GM13976 (cell line): ENCODE measurements at regions not wholly inside any gene's neighbourhood (a gene's known extent, or its start where the extent isn't known, plus 50 kb on each side); places are given as distances from the start of the nearest gene placed in this dataset.

ENCODE experiments used
- DNase-seq: peaks from one replicate; pipeline ENCODE4 v3.0.0; 2012; ENCODE audit warnings: low spot score
- CTCF ChIP-seq: IDR thresholded peaks from 2 replicates; pipeline ENCODE4 v1.5.1; 2012; ENCODE audit warnings: borderline replicate concordance, mild to moderate bottlenecking; ENCODE audit not compliant: insufficient read depth; ENCODE audit errors: extremely low read depth, missing control alignments, control extremely low read depth
- in situ Hi-C: fragments of 300-500 bp; cut with MboI; formaldehyde crosslinking; loops from one replicate; pipeline ENCODE4 v1.12.0; 2022; ENCODE audit warnings: low sequenced_read_pairs, mixed read lengths, inconsistent platforms; ENCODE audit not compliant: unreplicated experiment

- TF ChIP-seq CTCF: no peak
- no peak for DNase-seq
- in situ Hi-C loops: no loop called here
These were observed 302.3 kb upstream of the EPHA4 start for GRCh38 chr2:221874444-221874843.

- in situ Hi-C loops: no loop called here
- no peak for TF ChIP-seq CTCF
- DNase-seq: no peak
These were observed 285.6 kb upstream of the EPHA4 start for GRCh38 chr2:221857719-221858118.

DNA sequence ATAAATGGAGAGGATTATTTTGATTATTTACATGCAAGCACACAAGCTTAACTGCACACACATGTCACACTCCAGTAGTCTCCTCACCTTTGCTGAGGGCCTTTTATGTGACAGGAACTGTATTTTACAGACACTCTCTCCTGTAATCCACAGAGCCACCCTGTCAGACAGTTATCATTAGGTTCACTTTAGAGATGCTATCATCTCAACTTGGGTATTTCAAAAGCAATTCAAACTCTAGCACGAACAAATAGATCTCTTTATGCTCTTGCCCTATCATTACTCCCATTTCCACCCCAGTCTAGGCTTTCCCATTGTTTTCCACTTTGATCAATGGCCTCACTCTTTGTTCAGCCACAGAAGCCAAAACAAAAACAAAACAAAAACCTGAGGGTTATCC is 281.2 kb upstream of the EPHA4 start:
- in situ Hi-C loops: no loop called here
- no peak for DNase-seq
- no peak for TF ChIP-seq CTCF

DNA sequence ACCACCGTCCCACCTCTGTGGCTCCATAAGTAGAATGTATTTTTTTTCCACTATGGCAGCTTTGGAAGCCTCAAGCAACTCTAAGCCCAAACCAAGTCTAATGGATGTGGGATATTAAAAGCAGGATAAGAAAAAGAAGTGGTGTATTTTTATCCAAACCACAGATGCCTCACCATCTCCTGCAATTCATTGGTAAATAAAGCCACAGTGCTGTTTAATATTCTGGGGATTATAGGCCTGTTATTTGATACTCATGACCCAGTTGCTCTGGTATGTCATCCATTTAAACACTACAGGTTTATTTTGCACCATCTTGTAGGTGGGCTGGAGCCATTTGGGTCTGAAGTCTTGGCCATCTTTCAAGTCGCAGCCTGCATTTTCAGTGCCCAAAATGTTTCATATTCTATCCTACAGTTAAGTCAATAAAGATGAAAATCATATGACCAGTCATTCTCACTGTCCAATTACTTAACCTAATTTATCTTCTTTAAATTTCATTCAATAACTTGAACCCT is 279.5 kb upstream of the EPHA4 start:
- no peak for TF ChIP-seq CTCF
- in situ Hi-C loops: no loop called here
- DNase-seq: no peak

- in situ Hi-C loops: no loop called here
These were observed 278.0 kb upstream of the EPHA4 start for GRCh38 chr2:221850076-221850475.

DNA sequence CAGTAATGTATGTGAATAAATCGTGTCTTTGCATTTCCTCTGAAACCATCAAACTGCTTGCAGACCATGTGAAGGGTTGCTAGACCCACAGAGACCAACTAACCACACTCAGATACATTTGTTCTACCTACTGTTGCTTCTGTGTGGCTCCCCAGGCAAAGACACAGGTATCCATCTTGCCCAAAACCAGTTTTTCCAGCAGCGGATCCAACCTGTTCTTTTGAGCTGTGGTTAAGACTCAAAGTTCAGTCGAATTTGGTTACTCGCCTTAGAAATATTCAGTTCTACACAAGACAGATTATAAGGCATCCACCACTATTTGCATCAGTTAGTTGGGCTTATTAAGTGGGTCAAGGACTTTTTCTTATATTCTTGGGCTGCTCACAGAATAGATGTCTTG is 276.2 kb upstream of the EPHA4 start:
- no peak for TF ChIP-seq CTCF
- in situ Hi-C loops: no loop called here
- DNase-seq: no peak

More at GRCh38 chr2:221850076-221850475, 278.0 kb upstream of the EPHA4 start:
- TF ChIP-seq CTCF: no peak
- DNase-seq: no peak

- no peak for DNase-seq
- no peak for TF ChIP-seq CTCF
- in situ Hi-C loops: no loop called here
These were observed 272.9 kb upstream of the EPHA4 start for GRCh38 chr2:221845021-221845365.
